NCI-H69 (cell line): ENCODE measurements at regions not wholly inside any gene's neighbourhood (a gene's known extent, or its start where the extent isn't known, plus 50 kb on each side); places are given as distances from the start of the nearest gene placed in this dataset.
A peak's percentile ranks its signal among the peaks of the same experiment; 100 is the strongest.

ENCODE experiments used
- DNase-seq: peaks from one replicate; lab custom pipeline; 2025; lab: John Stamatoyannopoulos, UW

DNA sequence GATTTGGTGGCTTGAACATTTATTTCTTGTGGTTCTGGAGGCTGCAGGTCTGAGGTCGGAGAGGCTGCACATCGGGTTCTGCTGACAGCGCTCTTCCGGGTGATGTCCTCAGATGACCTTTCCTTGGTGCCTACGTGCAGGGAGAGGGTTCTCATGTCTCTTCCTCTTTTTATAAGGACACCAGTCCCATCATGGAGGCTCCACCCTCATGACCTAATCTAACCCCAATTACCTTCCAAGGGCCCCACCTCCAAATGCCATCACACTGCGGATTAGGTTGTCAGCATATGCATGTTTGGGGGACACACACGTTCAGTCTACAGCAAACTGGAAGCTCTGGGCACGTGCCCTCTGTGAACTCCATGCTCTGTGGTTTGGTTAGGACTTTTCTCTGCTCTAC, 338.6 kb downstream of the FGF9 start:
- no peak for DNase-seq

DNA sequence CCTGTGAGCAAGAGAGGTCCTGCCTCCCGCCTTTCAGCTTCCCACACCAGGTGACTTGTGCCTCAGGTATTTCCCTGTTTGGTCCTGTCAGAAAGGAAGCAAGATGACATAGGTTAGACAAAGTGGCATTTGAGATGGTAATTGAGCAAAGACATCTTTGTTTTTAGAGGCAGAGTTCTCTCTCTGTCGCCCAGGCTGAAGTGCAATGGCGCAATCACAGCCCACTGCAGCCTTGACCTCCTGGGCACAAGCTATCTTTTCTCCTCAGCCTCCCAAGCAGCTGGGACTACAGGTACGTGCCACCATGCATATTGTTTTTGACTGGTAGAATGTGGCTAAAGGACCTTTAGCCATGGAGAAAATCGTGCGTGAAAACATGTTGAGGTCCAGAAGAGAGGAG, 339.1 kb downstream of the FGF9 start:
- no peak for DNase-seq

DNA sequence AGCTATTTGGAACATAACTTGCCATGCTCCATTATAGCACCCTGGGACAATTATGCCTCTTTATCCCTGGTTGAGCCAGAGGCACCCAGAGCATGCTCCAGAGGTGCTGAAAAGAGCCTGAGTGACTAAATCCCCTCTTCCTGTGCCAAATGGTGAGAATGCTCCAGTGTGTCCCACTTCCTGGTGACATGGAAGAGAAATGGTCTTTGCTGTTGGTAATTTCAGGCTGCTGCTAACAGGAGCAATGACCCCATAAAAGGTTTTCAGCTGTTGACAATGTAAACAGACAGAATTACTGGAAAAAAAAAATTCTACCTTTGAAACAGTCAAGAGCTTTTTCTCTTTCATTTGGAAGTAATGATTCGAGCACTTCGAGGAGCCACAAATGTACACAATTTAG, 341.8 kb downstream of the FGF9 start:
- DNase-seq: peak; percentile 85

DNA sequence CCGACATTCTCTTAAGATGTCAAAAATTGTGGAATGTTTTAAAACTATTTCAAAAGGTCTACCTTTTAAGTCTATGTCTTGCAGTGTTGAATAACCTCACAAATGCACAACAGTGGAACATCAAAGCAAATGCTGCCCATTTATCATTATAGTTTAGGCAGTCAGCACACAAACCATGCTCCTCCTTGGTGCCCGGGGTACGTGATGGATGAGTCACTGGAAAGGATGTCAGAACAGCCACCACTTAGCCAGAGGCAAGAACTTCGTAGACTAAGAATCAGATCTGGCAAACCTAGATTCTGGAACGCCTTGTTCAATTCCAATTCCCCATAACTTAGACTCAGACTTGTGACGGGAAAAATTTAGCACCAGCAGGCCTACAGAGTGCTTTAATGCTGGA, 343.6 kb downstream of the FGF9 start:
- peak; percentile 10 for DNase-seq

DNA sequence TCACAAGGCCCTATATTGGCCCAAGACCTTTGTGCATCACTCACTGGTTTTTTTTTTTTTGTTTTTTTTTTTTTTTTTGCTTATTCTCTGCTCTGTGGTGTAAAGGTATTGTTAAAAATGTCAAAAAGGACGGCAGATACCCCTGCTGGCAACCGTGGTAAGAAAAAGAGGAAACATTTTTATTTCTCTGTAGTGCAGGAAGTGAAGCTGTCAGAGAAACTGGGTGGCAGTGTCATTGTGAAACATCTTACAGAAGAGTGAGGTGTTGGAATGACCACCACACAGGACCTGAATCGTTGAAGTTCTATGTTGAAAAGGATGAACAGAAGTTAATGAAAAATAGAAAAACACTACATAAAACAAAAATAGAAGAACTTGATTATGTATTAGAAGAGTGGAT, 346.4 kb downstream of the FGF9 start:
- no peak for DNase-seq

DNA sequence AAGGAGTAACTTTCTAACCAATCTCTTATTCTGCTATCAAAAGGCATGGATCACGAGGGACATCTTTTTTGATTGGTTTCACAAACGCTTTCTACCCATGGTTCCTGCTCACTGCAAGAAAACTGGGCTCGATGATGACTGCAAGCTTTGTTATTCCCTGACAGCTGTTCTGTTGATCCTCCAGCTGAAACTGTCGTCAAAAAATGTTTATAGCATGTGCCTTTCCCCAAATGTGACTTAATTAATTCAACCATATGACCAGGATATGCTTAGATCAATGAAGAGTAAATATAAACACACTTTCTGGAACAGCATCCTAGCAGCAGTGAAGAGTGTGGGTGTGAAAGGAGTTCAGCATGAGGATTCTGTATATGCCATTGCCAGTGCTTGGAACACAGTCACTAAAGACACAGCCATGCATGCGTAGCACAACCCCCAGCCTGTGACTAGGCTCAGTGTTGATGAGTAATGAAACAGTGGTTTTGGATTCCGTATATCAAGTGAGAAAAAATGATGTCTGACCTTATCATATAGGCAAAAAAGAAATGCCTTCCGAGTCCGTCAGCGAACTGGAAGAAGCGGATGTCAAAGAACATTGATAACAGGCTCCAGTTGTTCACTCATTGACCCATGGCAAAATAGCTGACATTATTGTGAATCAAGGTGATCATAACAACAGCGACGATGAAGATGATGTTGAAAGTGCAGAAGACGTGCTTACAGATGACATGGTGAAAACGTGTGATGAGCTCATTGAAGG, 347.4 kb downstream of the FGF9 start:
- no peak for DNase-seq

DNA sequence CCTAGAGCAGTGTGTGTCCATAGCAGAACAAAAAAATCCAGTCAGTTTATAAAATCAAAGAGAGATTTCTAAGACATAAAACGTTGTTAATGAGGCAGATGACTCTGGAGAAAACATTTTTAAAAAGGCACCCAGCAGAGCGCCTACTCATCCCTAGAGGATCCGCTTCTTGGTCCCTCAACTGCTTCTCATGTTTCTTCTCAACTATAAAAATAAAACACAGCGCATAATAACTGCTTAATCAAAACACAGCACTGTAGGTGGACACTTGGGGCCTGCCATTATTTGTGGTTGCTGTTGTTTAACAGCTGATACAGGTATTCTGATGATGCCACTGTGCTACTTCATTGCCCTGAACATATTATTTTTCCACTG, 347.9 kb downstream of the FGF9 start:
- no peak for DNase-seq

DNA sequence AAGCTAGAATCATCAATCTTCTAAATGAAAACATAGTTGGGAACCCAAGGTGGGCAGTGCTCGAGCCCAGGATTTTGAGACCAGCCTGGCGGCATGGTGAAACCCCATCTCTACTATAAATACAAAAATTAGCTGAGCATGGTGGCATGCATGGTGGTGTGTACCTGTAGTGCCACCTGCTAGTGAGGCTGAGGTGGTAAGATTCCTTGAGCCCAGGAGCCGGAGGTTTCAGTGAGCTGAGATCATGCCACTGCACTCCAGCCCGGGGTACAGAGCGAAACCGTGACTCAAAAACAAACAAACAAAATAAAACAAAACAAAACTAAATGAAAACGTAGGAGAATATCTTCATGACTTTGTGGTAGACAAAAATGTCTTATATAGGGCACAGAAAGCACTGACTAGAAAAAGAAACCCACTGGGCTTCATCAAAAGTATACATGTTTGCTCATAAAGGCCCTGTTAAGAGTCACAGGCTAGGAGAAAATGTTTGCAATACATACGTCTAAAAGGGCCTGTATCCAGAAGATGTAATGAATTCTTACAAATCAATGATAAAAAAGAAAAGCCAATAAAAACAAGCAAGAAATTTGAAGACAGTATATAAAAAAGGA, 353.6 kb downstream of the FGF9 start:
- DNase-seq: no peak

DNA sequence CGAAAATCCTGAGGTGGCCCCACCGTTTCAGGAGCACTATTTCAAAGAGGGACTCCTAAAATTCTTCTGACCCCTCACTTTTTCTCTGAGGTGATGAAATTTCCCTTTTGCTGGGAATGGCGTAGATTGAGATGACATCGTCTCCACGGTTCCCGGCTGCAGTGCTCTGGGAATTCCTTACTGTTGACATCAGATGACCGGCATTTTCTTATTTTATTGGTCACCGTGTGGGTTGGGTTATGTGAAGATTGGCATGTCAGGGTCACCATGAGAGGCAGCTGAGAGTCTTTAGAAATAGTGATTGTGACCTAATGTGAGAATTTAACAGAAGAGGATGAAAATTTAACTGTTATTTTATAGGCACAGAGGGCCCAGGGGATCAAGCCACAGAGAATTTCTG, 356.7 kb downstream of the FGF9 start:
- DNase-seq: no peak

DNA sequence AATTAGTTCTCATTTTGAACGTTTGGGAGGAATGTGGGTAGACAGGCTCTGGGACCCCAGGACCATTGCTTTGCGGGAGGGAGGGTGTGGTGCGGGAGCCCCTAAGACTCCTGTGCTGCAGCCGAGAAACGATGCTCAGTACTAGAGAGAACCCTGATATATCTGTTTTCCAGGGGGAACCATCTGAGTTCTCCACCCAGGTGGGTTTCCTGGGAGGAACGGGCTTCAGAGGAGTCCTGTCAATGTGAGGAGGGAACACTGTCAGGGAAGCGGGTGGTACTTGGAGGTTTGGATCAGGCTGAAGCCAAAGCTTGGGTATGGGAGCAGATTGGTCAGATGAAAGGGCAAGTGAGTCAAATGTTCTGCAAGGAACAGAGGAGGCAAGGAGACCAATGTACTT, 358.0 kb downstream of the FGF9 start:
- DNase-seq: no peak

DNA sequence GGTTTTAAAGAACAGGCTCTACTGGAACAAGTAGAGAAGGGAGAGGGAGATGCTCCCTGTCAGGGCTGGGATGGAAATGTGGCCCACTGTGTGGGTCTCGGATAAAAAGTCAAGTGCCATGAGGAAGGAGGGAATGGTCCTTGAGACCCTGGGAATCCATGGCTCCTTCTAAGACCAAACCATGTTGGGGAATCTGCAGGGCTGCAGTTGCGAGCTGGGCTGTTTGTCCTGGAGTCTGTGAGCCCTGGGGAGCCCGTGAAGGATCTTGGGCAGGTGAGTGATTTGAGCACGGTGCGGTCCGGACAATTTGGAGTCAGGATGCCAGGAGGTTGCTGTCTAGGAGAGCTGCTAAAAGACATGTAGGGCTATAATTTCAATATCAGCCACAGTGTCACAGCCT, 359.4 kb downstream of the FGF9 start:
- DNase-seq: no peak

DNA sequence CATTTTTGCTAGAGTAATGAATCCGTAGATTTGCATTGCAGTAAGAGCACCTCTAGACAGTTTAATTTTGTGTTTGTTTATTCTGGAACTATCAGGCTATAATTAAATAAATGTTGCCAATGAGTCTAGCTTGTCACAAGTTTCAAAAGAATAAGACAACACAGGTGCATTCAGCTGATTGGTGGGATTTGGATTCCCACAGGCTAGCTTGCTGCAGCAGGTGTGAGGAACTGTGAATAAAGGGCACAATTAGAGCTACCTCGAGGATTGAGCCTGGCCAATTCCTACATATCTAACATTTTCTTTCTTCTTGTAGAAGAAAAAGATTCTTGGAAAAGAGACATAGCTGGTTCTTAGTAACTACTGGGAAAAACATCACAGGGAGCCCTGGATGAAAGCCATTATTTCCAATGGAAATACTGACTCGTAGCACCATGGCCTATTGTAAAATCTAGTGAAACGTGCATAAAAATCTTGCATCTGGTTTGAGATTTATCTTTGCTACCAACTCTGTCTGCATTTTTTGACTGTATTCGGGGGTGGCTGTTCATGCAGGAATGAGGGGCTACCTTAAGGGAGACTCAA, 360.9 kb downstream of the FGF9 start:
- DNase-seq: peak; percentile 28

DNA sequence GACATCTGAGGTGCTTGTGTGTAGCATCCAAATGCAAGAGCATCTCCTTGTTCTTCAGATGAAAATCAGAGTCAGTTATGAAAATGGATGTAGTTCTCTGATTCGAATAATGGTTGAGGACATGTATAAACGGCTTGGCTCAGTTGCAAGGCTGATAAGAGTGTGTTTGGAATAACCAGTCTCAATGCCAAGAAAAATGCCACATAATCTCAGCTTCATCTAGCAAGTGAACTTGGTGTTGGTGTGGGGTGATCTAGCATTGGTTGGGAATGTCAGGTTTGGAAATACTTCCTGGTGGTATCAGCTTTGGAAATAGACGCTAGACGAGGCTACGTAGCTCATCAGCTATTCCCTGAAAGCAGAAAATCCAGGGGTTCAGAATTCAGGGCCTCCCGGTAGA, 362.0 kb downstream of the FGF9 start:
- no peak for DNase-seq

DNA sequence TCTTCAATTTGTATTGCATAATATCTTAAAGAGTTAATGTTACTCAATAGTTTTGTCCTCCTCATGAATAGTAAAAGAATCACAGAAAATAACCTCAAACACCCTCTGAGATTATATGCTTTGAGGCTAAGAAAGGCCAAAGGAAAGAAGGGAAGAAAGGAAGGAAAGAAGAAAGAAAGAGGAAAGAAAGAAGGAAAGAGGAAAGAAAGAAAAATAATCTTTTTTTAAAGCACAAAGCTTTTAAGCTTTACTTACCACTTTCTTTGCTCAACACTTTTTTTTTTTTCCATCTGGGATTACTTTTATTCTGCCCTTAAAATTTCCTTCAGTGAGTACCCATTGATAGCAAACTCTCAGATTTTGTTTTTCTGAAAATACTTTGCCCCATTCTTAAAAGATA, 369.1 kb downstream of the FGF9 start:
- DNase-seq: no peak

DNA sequence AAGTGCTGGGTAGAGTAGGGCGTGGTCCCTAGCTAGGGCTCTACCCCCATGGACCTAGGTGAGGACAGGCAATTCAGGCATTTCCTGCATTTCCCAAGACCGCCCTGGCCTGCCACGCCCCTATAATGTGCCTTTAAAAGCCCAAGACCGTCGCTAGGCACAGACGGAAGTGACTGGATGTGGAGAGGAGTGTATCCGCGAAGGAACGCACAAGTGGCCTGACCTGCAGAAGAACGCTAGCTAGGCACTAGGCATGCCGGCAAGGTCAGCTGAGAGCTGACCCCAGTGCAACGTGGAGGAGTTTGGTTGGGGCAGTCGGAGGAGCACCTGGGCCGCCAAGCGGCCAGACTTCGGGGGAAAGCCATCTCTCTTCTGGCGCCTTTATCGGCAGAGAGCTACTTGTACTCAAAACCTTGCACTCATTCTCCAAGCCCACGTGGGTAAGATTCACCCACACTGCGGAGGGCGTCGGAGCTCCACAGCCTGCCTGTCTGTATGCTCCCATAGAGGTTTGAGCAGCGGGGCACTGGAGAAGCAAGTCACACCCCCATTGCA, 370.0 kb downstream of the FGF9 start:
- no peak for DNase-seq

DNA sequence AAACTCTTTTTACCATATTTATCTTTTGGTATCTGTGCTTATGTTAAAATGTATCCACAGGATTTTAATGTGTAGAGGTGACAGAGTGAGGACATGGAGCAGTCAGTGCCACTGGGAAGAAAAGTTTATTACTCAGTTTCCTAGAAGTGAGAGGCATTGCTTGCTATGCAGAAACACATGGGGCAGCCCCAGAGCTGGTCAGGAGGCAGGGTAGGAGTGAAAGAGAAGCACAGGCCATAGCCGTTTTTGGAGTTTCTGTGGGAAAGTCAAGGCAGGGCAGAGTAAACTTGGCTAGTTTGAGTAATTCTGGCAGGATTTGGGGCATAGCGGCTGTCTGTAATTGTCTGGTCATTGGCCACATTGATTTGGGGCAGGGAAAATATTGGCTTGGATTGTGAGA, 370.9 kb downstream of the FGF9 start:
- no peak for DNase-seq

DNA sequence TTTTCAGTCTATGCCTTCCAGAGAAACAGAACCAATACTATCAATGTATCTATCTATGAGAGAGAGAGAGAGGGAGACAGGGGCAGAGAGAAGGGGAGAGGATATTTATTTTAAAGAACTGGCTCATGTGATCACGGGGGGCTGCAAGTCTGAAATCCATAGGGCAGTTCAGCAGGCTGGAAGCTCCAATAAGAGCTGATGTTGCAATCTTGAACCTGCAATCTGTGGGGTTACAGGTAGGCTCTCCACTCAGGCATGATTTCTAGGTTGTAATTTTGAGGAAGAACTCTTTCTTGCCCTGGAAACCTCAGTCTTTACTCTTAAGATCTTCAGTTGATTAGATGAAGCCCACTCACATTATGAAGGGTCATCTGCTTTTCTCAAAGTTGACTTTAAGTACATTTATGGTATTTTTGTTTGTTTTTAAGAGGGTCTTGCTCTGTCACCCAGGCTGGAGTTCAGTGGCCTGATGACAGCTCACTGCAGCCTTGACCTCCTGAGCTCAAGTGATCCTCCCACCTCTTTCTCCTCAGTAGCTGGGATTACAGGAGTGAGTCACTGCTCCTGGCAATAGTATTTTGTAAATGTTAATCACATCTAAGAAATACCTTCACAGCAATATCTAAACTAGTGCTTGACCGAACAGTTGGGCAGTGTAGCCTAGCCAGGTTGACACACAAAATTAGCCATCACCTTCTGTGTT, 376.4 kb downstream of the FGF9 start:
- DNase-seq: no peak

DNA sequence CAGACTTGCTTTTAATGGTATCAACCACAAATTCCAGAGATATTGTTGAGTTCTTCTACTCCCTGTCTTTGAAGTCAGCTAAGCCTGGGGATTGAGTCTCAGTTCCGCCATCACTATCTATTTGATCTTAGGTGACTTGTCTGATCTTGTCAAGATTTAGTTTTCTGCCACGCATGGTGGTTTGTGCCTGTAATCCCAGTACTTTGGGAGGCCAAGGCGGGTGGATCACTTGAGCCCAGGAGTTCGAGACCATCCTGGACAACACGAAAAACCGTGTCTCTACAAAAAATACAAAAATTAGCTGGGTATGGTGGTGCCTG, 376.9 kb downstream of the FGF9 start:
- no peak for DNase-seq

DNA sequence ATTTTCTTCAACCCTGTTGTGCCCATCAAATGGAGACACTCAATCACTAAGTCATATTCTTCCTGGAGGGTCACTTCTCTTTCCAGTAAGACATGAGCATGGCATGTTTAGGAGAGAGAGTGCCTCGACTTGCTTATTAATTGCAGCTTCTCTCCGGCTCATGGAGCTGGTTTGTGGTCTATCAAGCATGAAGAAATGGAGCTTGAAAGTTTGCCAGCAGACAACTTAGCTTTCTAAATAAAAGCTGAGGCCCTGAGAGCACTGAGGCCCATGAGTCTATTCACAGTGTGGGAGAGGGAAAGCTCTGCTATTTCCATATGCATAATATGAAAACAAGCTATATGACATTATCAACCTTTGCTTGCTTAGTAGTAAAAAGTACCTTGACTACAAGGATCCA, 378.5 kb downstream of the FGF9 start:
- peak; percentile 65 for DNase-seq

DNA sequence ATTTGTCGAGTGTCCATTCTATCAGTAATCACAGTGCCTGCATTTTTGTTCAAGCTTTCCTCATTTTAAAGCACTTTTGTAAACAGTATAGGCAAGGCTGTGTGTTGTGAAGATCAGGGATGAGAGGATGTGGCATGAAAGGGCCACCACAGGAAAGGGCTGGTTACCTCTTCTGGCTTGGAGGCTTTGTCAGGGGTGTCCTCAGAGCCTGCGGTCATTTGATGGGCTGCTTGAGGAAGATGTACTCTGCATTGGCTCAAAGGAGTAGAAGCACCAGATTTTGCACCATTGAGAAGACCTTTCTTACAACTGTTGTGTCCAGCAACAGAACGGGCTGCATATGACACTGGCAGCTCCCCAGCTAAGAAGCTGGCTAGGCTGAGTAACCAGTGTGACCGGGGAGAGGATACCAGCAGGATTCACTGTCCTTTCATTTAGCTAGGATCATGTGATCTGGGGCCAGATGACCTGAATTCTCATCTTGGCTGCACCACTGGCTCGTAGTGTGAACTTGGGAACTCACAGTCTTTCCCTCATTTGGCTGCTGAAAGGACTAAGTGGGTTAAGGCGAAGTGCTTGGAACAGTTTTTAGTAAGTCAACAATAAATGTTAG, 380.2 kb downstream of the FGF9 start:
- no peak for DNase-seq

DNA sequence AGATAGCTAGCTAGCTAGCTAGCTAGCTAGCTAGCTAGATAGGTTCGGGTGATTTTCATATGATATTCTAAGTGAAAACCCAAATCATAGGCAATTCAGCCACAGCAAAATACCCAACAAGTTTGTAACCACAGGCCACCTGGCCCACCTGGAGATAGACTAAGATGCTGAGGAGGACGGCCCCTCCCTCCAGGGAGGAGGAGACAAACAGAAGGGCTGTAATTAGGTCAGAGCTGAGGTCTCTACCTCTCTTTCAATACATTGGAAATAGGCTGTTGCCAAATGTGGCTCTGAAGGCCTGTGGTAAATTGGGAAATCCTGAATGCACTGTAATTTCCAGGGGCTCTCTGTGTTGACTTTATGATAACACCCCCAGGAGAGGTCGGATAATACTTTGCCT, 382.2 kb downstream of the FGF9 start:
- peak; percentile 47 for DNase-seq

DNA sequence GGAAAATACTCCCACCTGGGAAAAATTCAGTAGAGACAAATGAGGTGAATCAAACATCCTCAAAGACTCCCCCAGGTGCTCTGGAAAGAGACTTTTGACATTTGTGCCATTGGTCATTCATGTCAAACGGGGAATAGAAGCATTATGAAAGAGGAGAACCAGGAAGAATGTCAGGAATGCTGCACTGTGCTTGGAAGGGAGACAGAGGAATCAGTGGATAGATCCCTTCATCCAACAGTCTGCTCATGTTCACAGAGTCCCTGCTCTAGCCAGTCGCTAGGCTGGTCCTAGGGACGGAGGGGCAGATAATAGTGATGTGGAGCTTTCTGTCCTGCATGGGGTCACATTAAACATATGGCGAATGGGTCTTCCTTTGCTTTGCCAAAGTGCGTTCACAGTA, 384.4 kb downstream of the FGF9 start:
- DNase-seq: no peak

DNA sequence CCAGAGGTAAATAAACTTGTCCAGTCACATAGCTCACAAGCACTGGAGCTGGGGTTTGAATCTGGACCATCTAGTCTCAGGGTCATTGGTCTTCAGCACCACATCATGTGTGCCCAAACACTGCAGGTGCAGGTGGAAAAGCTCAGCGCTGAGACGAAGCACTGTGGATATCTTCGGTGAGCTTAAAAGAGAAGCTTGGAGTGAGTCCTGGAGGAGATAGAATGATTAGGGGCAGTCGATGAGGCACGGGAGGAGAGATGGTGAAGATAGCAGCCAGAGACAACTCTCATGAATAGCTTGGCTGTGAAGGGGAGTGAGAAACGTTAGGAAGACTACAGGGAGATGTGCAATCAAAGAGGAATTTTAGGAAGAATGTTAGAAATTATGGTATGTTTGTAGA, 389.3 kb downstream of the FGF9 start:
- DNase-seq: no peak
